HEK293 (cell line): ENCODE measurements at regions not wholly inside any gene's neighbourhood (a gene's known extent, or its start where the extent isn't known, plus 50 kb on each side); places are given as distances from the start of the nearest gene placed in this dataset.

Experiments used
- CTCF ChIA-PET: fragments of 350-600 bp; formaldehyde crosslinking; extraction: SDS; loops from one replicate; lab custom pipeline; 2021; ENCODE audit warnings: antibody characterized with exemption; lab: Yijun Ruan, JAX
- POLR2A ChIA-PET: fragments of 300-600 bp; formaldehyde crosslinking; extraction: SDS; loops from one replicate; lab custom pipeline; 2020; ENCODE audit warnings: antibody characterized with exemption, inconsistent platforms; lab: Yijun Ruan, JAX
- H3K27ac ChIP-seq: fragments of 200-500 bp; sonication (Bioruptor generic); 2 replicates; pipeline ENCODE4 v1.5.1; 2014; ENCODE audit warnings: low read depth, low read length, control low read depth, inconsistent platforms; ENCODE audit errors: extremely low read depth
- H3K36me3 ChIP-seq, 2 experiments: fragments of 200-500 bp in 1 of 2; sonication (Bioruptor generic) in 1 of 2; 1 replicate in 1 of 2; 2 replicates in 1 of 2; pipeline ENCODE4 v1.5.1; 2014 to 2017; ENCODE audit warnings: inconsistent platforms in 2 of 2, low read length in 2 of 2; ENCODE audit not compliant: control insufficient read depth in 2 of 2, insufficient read depth in 1 of 2
- H3K4me1 ChIP-seq: fragments of 200-500 bp; sonication (Bioruptor generic); 2 replicates; pipeline ENCODE4 v1.5.1; 2014; ENCODE audit warnings: mild to moderate bottlenecking, low read length, inconsistent platforms; ENCODE audit not compliant: control insufficient read depth, insufficient read depth
- H3K4me3 ChIP-seq: 2 replicates; pipeline ENCODE4 v1.5.1; 2011; ENCODE audit warnings: low read depth, mild to moderate bottlenecking, control low read depth, low read length, moderate library complexity
- H3K9me3 ChIP-seq: fragments of 200-500 bp; sonication (Bioruptor generic); 2 replicates; pipeline ENCODE4 v1.5.1; 2014; ENCODE audit warnings: low read depth, low read length, inconsistent platforms; ENCODE audit not compliant: control insufficient read depth, insufficient read depth
- GLI4 ChIP-seq: fragments of 450-650 bp; formaldehyde crosslinking; IDR thresholded peaks from 2 replicates; pipeline ENCODE4 v1.5.1; 2016; ENCODE audit warnings: missing biosample characterization, missing genetic modification characterization
- KLF9 ChIP-seq: fragments of 450-650 bp; formaldehyde crosslinking; IDR thresholded peaks from 2 replicates; pipeline ENCODE4 v1.5.1; 2016; ENCODE audit warnings: missing biosample characterization, missing genetic modification characterization, low read depth
- MEIS1 ChIP-seq: sonication (generic); formaldehyde crosslinking; IDR thresholded peaks from 2 replicates; pipeline ENCODE4 v1.8.1; 2022; ENCODE audit warnings: missing genetic modification reagents, mild to moderate bottlenecking, borderline replicate concordance
- PRDM1 ChIP-seq: fragments of 450-650 bp; formaldehyde crosslinking; IDR thresholded peaks from 2 replicates; pipeline ENCODE4; 2016; ENCODE audit warnings: missing biosample characterization, missing genetic modification characterization
- REPIN1 ChIP-seq: fragments of 450-650 bp; formaldehyde crosslinking; IDR thresholded peaks from 2 replicates; pipeline ENCODE4 v1.5.1; 2017; ENCODE audit warnings: missing biosample characterization, missing genetic modification characterization, low read depth
- SCRT1 ChIP-seq: fragments of 450-650 bp; formaldehyde crosslinking; IDR thresholded peaks from 2 replicates; pipeline ENCODE4 v1.5.1; 2016; ENCODE audit warnings: missing biosample characterization, missing genetic modification characterization, borderline replicate concordance
- SP7 ChIP-seq: fragments of 450-650 bp; formaldehyde crosslinking; IDR thresholded peaks from 2 replicates; pipeline ENCODE4 v1.5.1; 2016; ENCODE audit warnings: missing biosample characterization, missing genetic modification characterization
- WT1 ChIP-seq: fragments of 450-650 bp; formaldehyde crosslinking; IDR thresholded peaks from 2 replicates; pipeline ENCODE4 v1.5.1; 2016; ENCODE audit warnings: missing biosample characterization, missing genetic modification characterization
- ZEB2 ChIP-seq: fragments of 450-650 bp; formaldehyde crosslinking; IDR thresholded peaks from 2 replicates; pipeline ENCODE4 v1.5.1; 2016; ENCODE audit warnings: missing biosample characterization, missing genetic modification characterization
- ZFP37 ChIP-seq: fragments of 450-650 bp; formaldehyde crosslinking; IDR thresholded peaks from 2 replicates; pipeline ENCODE4 v1.5.1; 2016; ENCODE audit warnings: missing biosample characterization, missing genetic modification characterization
- ZNF449 ChIP-seq: fragments of 450-650 bp; formaldehyde crosslinking; IDR thresholded peaks from 2 replicates; pipeline ENCODE4 v1.5.1; 2017; ENCODE audit warnings: missing biosample characterization, mild to moderate bottlenecking, missing genetic modification characterization, moderate library complexity
- ZNF585B ChIP-seq: fragments of 450-650 bp; formaldehyde crosslinking; IDR thresholded peaks from 2 replicates; pipeline ENCODE4 v1.5.1; 2016; ENCODE audit warnings: missing biosample characterization, missing genetic modification characterization
- ZNF610 ChIP-seq: fragments of 450-650 bp; formaldehyde crosslinking; IDR thresholded peaks from 2 replicates; pipeline ENCODE4 v1.5.1; 2016; ENCODE audit warnings: missing biosample characterization, missing genetic modification characterization, borderline replicate concordance
- ZNF621 ChIP-seq: fragments of 450-650 bp; formaldehyde crosslinking; IDR thresholded peaks from 2 replicates; pipeline ENCODE4 v1.5.1; 2017; ENCODE audit warnings: missing biosample characterization, missing genetic modification characterization
- ZNF629 ChIP-seq: fragments of 450-650 bp; formaldehyde crosslinking; IDR thresholded peaks from 2 replicates; pipeline ENCODE4 v1.5.1; 2017; ENCODE audit warnings: missing biosample characterization, missing genetic modification characterization
- ZNF654 ChIP-seq: fragments of 450-650 bp; formaldehyde crosslinking; IDR thresholded peaks from 2 replicates; pipeline ENCODE4 v1.5.1; 2016; ENCODE audit warnings: low read depth, missing biosample characterization, missing genetic modification characterization
- ZNF677 ChIP-seq: fragments of 450-650 bp; IDR thresholded peaks from 2 replicates; pipeline ENCODE4 v1.5.0; 2018; ENCODE audit warnings: missing biosample characterization, mild to moderate bottlenecking, missing genetic modification characterization, moderate library complexity
- ZNF747 ChIP-seq: fragments of 450-650 bp; formaldehyde crosslinking; IDR thresholded peaks from 2 replicates; pipeline ENCODE4 v1.5.1; 2016; ENCODE audit warnings: missing biosample characterization, missing genetic modification characterization
- TF ChIP-seq, protein P1 (sequence below): fragments of 450-650 bp; formaldehyde crosslinking; IDR thresholded peaks from 2 replicates; pipeline ENCODE4 v1.5.1; 2017; ENCODE audit warnings: missing biosample characterization, missing genetic modification characterization
- TF ChIP-seq, protein P2 (sequence below): fragments of 450-650 bp; IDR thresholded peaks from 2 replicates; pipeline ENCODE4 v1.5.1; 2018; ENCODE audit warnings: missing biosample characterization, mild to moderate bottlenecking, missing genetic modification characterization
- TF ChIP-seq, protein P3 (sequence below): fragments of 450-650 bp; formaldehyde crosslinking; IDR thresholded peaks from 2 replicates; pipeline ENCODE4 v1.5.1; 2016; ENCODE audit warnings: missing biosample characterization, missing genetic modification characterization

DNA sequence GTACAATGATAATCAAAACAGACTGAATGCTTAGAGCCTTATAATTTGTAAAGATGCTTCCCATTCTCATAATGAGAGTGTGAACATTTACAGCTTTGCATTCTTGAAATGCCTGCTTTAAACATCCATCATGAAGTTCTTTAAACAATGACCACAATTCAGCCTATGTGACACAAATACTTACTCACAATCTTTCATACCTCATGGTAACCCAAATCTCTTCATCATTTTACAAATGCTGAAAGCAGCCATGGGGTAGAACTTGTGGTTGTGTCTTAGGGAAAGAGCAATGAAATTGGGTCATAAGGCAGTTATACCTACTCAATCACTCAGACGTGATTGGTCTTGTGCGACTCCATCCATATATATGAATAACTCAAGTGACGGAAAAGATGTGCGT, 140.7 kb downstream of the RND3 start:
- H3K4me1 ChIP-seq, result no peaks in the 10 kb centered on the region
- H3K27ac ChIP-seq, result no peak overlapping the region
- ChIA-PET CTCF (interaction anchor here (0.6 kb wide), 1 partner anchor 208 kb away, joined by 4 read pairs; no protein-coding TSS in a partner anchor), POLR2A (no interaction called here)
- no peak overlapping the region for H3K4me3 ChIP-seq
- no peaks in the 10 kb centered on the region for H3K9me3 ChIP-seq
- TF ChIP-seq, protein P1, sequence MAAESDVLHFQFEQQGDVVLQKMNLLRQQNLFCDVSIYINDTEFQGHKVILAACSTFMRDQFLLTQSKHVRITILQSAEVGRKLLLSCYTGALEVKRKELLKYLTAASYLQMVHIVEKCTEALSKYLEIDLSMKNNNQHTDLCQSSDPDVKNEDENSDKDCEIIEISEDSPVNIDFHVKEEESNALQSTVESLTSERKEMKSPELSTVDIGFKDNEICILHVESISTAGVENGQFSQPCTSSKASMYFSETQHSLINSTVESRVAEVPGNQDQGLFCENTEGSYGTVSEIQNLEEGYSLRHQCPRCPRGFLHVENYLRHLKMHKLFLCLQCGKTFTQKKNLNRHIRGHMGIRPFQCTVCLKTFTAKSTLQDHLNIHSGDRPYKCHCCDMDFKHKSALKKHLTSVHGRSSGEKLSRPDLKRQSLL, result no peak
- TF ChIP-seq ZFP37 (tag by site-specific recombination) (no peak), ZNF654 (tag by site-specific recombination) (no peak), GLI4 (no peak), ZNF610 (tag by site-specific recombination) (no peak), ZEB2 (tag by site-specific recombination) (no peak), MEIS1 (CRISPR knock-in tag) (no peak), ZNF747 (tag by site-specific recombination) (no peak), KLF9 (no peak)
- no peaks in the 10 kb centered on the region for H3K36me3 ChIP-seq

- CTCF ChIA-PET, result no interaction called here
- POLR2A ChIA-PET, result no interaction called here
- Histone ChIP-seq H3K27ac (no peak overlapping the region), H3K4me3 (no peak overlapping the region), H3K36me3 (no peaks in the 10 kb centered on the region), H3K9me3 (no peaks in the 10 kb centered on the region), H3K4me1 (no peaks in the 10 kb centered on the region)
- peak; percentile 33; the same call in 1 of the 2 replicates for TF ChIP-seq SP7 (tag by site-specific recombination)
- TF ChIP-seq ZNF621, result no peak
- peak; percentile 40; the same call in 1 of the 2 replicates for TF ChIP-seq PRDM1 (tag by site-specific recombination)
Observed at GRCh38 chr2:150341982-150342680, 145.3 kb downstream of the RND3 start.

DNA sequence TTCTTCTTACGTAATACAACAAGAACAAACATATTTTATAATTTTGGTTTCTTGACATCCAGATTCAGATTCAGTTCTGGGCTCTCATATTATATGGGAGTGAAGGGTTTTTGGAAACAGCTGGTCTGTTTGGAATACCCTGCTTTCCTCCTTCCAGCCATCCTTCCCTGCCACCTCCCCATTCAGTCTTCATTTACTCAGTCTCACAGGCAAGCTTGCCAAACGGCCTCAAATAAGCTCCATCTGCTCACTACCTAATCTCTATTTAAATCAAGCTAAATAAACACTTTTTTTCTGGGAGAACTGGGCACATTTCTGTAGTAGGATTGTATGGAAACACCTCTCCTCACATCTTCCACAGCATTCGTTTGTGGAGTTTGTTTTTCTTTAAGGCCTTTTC, 147.5 kb downstream of the RND3 start:
- Histone ChIP-seq H3K9me3 (no peaks in the 10 kb centered on the region), H3K36me3 (no peaks in the 10 kb centered on the region), H3K27ac (no peak overlapping the region)
- ChIA-PET CTCF (interaction anchor here (0.7 kb wide), 1 partner anchor 73 kb away, joined by 3 read pairs; no protein-coding TSS in a partner anchor), POLR2A (no interaction called here)
- TF ChIP-seq WT1 (tag by site-specific recombination) (no peak), ZNF629 (tag by site-specific recombination) (no peak), REPIN1 (tag by site-specific recombination) (no peak), ZNF585B (tag by site-specific recombination) (no peak), ZNF677 (tag by site-specific recombination) (no peak), ZNF449 (tag by site-specific recombination) (no peak), SCRT1 (tag by site-specific recombination) (no peak)
- TF ChIP-seq, protein P2, sequence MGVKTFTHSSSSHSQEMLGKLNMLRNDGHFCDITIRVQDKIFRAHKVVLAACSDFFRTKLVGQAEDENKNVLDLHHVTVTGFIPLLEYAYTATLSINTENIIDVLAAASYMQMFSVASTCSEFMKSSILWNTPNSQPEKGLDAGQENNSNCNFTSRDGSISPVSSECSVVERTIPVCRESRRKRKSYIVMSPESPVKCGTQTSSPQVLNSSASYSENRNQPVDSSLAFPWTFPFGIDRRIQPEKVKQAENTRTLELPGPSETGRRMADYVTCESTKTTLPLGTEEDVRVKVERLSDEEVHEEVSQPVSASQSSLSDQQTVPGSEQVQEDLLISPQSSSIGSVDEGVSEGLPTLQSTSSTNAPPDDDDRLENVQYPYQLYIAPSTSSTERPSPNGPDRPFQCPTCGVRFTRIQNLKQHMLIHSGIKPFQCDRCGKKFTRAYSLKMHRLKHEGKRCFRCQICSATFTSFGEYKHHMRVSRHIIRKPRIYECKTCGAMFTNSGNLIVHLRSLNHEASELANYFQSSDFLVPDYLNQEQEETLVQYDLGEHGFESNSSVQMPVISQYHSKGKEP, result no peak
- TF ChIP-seq, protein P3, sequence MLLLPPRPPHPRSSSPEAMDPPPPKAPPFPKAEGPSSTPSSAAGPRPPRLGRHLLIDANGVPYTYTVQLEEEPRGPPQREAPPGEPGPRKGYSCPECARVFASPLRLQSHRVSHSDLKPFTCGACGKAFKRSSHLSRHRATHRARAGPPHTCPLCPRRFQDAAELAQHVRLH, result no peak
- TF ChIP-seq, all 188 proteins: peak for 0
- no peak overlapping the region for H3K4me3 ChIP-seq
- H3K4me1 ChIP-seq, result no peaks in the 10 kb centered on the region
